Thyroid gland (tissue), 4 donors: ENCODE measurements at regions not wholly inside any gene's neighbourhood (a gene's known extent, or its start where the extent isn't known, plus 50 kb on each side); places are given as distances from the start of the nearest gene placed in this dataset.

Experiments
- CTCF ChIP-seq, 6 experiments: fragments of 200-600 bp in 3 of 6; fragments of 450-650 bp in 3 of 6; sonication (generic) in 3 of 6; IDR thresholded peaks; one replicate each; pipeline ENCODE4 v1.5.1; 2016 to 2019; ENCODE audit warnings: antibody characterized with exemption in 6 of 6, mild to moderate bottlenecking in 2 of 6, inconsistent platforms in 1 of 6, moderate library complexity in 1 of 6
- POLR2A ChIP-seq, 2 donors: fragments of 450-650 bp; IDR thresholded peaks; one replicate each; pipeline ENCODE4 v1.6.1; 2017; ENCODE audit warnings: antibody characterized with exemption in 2 of 2, mild to moderate bottlenecking in 2 of 2, moderate library complexity in 1 of 2

- TF ChIP-seq CTCF (IDR thresholded peaks at IDR 0.05): no peak
- TF ChIP-seq POLR2A (IDR thresholded peaks at IDR 0.05): no peak
Measured at GRCh38 chr10:21297603-21298383, 227.7 kb downstream of the SKIDA1 start.
